ENCODE measurements at regions not wholly inside any gene's neighbourhood (a gene's known extent, or its start where the extent isn't known, plus 50 kb on each side); places are given as distances from the start of the nearest gene placed in this dataset.
"Not testable (repeated sequence)": the region's sequence is repeated elsewhere in the genome, so short reads cannot be mapped to it uniquely, and the experiment has no call there.

DNA sequence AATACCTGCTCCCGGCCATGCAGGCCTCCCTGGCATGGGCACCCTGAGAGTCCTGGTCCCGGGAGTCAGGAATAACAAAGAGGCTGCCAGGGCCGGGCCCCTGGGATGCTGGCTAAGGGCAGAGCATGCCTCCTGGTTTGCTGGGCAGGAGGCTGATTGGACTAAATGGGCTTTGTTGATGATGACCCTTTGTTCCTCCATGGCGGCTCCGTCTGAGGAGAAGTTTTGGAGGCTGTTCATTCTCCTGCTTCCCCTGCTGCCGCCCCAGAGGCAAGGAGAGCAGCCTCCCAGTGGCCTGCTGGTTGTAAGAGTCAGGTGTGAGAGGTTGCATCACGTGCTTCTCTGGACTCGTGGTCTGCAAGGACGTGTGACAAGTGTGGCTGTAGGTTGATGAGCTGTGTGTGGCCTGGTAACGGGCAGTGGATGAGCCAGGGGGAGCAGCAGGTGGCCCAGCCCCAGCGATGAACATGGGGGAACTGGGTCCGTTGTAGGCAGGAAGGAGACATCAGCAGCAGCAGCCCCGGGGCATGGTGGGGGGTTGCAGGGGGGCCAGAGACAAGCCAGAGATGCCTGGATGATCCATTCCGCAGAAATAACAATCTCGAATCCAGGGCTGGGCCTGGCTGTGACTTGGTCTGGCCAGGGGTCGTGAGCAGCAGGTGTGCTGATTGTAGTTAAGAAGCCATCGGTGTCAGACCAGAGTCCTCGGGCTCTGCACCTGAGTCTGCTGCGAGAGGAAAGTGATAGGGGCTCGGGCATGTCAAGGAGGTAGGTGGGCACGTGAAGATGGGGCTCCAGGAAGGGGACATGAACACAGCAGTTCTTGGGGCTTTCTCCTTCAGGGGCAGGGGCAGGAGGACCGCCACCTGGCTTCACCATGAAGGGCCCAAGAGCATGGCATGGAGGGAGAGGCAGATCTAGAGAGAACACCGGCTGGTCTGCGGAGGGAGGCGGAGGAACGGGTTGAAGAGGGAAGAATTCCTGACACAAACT, 101.4 kb downstream of the TNFRSF13B start:
- DNase-seq (ENCODE audit: extremely low read depth in 1 of 2, low read depth in 1 of 2), result no peak

DNA sequence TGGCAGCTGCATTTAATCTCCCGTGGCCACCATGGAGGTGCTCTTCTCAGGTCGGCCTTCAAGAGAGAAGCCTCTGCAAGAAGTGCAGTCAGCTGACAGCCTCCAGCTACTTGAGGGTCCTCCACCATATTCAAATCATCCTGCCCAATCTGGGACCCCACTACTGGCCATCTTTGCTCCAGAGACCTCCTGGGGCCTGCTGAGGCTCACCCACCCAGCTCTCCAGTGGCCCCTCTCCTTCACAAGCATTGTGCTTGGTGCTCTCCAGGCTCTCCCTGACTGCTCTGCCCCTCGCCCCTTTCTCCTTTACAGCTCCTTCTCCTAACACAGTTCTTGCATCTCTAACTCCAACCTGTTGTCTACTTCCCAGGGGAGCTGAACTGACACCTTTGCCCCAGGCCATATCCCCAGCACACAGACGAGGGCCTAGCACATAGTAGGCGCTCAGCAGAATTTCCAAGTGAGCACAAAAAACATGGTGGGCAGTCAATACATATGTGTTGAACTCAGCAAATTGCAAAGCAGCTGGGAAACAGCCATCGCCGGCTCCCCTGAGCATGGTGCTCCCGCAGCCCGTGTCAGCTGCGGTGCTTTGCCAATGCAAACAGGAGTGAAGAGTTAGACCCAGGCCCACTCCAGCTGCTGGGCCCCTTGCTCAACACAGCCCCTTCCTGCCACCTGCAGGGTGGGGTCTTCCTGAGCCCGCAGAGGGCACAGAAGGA, 102.2 kb downstream of the TNFRSF13B start:
- DNase-seq (ENCODE audit: extremely low read depth in 1 of 2, low read depth in 1 of 2), result not testable (repeated sequence)

- DNase-seq (ENCODE audit: extremely low read depth in 1 of 2, low read depth in 1 of 2), result not testable (repeated sequence)
Measured at GRCh38 chr17:16868616-16869015, 103.3 kb downstream of the TNFRSF13B start.

DNA sequence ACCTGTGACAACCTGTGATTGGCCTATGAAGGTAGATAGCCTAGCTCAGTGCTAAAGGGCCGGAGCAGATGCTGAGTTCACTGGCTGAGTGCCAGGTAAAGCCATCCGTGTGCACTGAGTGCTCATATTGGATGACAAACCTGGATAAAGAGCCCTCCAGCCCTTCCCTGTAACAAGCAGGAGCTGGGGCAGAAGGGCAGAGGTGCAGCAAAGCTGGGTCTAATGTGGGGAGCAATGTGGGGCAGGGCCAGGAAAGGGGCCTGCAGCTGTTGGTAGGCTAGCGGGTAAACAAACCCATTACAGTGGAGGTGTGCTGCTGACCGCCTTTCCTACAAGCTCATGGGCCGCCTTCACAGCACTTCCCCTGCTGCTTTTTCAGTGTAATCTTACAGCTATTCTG, 104.4 kb downstream of the TNFRSF13B start:
- not testable (repeated sequence) for DNase-seq (ENCODE audit: extremely low read depth in 1 of 2, low read depth in 1 of 2)

GRCh38 chr17:16866841-16867240, 105.1 kb downstream of the TNFRSF13B start:
- not testable (repeated sequence) for DNase-seq (ENCODE audit: extremely low read depth in 1 of 2, low read depth in 1 of 2)

DNA sequence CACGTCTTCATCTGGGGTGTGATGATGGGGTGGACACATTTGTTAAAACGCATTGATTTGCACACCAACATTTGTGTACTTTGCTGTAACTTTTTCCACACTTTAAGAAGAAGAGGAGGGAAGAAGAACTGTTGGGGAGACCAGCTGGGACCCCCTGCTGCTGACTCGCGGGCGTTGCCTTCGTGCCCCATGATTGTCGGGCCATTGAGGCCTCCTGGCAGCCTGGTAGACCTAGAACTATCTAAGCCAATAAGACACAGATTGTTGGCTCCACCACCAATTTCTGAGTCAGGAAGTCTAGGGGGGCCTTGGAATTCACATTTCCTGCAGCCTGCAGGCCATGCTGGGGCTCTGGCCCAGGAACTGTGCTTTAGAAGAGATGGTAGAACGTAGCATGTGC, 105.5 kb downstream of the TNFRSF13B start:
- no peak for DNase-seq (ENCODE audit: extremely low read depth in 1 of 2, low read depth in 1 of 2)

GRCh38 chr17:16865704-16866103, 106.2 kb downstream of the TNFRSF13B start:
- not testable (repeated sequence) for DNase-seq (ENCODE audit: extremely low read depth in 1 of 2, low read depth in 1 of 2)

- DNase-seq (ENCODE audit: extremely low read depth in 1 of 2, low read depth in 1 of 2), result not testable (repeated sequence)
Measured at GRCh38 chr17:16865077-16865613, 106.8 kb downstream of the TNFRSF13B start.

DNA sequence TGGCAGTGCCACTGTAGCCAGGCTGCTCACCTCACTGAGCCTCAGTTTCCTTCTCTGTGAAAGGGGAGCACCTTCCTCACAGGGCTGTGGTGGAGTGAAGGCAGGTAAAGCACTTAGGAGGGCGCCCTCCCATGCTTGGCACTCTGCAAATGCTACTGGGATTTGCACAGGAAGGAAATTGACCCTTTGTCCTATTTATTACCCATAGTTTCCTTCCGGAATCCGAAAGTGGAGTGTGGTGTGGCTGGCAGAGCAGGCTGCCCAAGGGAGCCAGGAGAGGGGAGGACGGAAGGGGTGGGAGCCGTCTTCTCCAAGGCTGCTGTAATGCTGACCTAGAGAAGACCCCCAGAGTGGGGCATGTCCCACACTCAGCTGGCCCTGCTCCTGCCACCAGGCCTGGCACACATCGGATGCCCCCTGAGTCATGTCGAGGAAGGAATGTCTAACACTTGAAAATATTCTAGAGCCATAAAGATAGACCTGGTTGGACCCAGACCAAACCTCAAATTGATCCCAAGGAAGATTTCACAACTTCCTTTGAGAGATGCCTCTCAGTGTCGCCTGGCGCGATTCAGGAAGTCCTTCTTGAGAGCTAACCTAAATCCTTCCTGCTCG, 107.3 kb downstream of the TNFRSF13B start:
- not testable (repeated sequence) for DNase-seq (ENCODE audit: extremely low read depth in 1 of 2, low read depth in 1 of 2)

DNA sequence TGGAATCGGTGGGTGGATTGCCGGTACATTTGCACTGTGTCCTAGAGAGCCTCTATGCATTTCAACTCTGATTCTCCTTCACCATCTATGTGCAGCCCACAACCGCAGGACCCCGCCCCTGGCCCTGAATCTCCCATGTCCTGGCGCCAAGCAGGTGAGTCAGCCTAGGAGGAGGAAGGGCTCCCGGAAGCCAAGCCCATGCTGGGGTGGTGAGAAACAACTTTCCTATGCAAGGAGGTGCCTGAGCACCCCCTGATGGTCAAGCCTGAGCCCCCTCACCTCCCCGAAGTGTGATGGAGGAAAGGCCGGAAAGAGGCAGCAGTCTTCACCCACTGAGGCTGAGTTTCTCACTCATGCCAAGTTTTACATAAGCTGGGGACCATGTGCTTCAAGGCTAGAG, 110.8 kb downstream of the TNFRSF13B start:
- not testable (repeated sequence) for DNase-seq (ENCODE audit: extremely low read depth in 1 of 2, low read depth in 1 of 2)

- DNase-seq (ENCODE audit: extremely low read depth in 1 of 2, low read depth in 1 of 2), result not testable (repeated sequence)
Measured at GRCh38 chr17:16860467-16860866, 111.5 kb downstream of the TNFRSF13B start.

- DNase-seq (ENCODE audit: extremely low read depth in 1 of 2, low read depth in 1 of 2), result not testable (repeated sequence)
Measured at GRCh38 chr17:16859515-16859914, 112.4 kb downstream of the TNFRSF13B start.

GRCh38 chr17:16857746-16858145, 114.2 kb downstream of the TNFRSF13B start:
- DNase-seq (ENCODE audit: extremely low read depth in 1 of 2, low read depth in 1 of 2), result not testable (repeated sequence)

- DNase-seq (ENCODE audit: extremely low read depth in 1 of 2, low read depth in 1 of 2), result not testable (repeated sequence)
Measured at GRCh38 chr17:16856846-16857245, 115.1 kb downstream of the TNFRSF13B start.

DNA sequence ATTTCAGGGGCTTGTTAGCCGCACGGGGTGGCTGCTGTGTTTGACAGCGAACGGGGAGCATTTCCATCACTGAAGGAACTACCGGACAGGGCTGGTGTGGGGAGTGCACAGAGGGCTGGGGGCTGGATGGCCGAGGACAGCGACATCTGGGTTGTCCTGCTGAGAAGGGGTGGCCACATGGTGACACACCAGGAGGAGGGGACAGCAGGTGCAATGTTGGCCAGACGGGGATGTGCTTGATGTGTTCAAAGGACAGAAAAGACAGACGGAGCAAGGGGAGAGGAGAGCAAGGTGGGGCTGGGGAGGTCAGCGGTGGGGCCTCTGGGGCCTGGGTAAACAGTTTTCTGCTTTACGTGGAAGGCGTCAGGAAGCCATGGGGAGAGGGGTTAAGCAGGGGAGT, 115.7 kb downstream of the TNFRSF13B start:
- not testable (repeated sequence) for DNase-seq (ENCODE audit: extremely low read depth in 1 of 2, low read depth in 1 of 2)

DNA sequence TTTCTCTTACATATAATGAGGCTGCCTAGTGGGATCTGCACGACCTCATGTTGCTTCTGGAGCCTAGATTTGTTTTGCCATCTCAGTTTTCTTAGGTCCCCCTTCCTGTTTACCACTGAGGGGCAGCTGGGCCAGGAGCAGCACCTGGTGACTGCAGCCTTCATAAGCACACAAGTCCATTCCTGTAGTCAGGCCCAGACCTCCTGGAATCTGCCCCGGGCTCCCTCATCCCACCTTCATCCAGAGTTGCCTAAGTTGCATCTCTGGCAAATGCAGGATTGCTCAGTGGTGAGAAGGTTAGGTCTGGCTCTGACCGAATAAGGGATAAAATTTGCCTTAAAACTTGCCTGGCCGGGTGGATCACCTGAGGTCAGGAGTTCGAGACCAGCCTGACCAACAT, 117.3 kb downstream of the TNFRSF13B start:
- not testable (repeated sequence) for DNase-seq (ENCODE audit: extremely low read depth in 1 of 2, low read depth in 1 of 2)

DNA sequence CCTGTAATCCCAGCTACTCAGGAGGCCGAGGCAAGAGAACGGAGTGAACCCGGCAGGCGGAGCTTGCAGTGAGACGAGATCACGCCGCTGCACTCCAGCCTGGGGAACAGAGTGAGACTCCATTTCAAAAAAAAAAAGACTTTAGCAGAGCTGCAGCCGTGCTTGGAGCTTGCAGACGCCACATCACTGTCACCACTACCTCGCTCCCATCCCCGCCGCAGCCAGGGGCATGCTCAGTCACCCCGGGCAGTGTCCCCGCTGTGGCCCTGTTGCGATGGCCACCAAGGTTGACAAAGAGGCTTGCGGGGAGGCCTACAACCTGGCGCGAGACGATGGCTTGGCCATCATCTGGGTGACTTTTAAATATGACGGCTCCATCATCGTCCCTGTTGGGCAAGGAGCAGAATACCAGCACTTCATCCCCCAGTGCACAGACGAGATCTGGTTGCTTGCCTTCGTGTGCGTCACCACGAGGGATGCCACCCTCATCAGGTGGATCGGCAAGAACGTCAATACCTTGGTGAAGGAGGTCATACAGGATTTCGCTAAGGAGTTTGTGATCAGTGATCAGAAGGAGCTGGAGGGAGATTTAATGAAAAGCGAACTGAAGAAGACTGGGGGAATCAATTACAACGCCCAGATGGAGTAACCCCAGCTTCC, 118.1 kb downstream of the TNFRSF13B start:
- DNase-seq (ENCODE audit: extremely low read depth in 1 of 2, low read depth in 1 of 2), result no peak

- not testable (repeated sequence) for DNase-seq (ENCODE audit: extremely low read depth in 1 of 2, low read depth in 1 of 2)
Measured at GRCh38 chr17:16849861-16850260, 122.1 kb downstream of the TNFRSF13B start.

DNA sequence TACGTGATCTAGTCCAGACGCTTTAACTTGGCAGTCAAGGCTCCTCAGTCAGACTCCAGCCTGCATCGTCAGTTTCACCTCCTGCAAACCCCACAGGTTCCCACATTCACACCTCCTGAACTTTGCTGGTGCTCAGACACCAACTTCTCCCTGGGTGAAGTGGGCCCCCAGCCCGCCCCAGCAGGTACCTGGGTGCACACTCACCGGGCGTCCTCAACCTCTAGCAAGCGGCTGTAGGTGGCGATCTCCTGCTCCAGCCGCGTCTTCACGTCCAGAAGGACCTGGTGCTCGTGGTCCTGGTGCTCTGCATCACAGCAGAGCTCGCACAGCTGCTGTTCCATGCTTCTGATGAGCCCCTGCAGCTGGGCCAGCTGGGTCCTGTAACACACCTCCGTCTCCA, 122.9 kb downstream of the TNFRSF13B start:
- DNase-seq (ENCODE audit: extremely low read depth in 1 of 2, low read depth in 1 of 2), result not testable (repeated sequence)

- DNase-seq (ENCODE audit: extremely low read depth in 1 of 2, low read depth in 1 of 2), result not testable (repeated sequence)
Measured at GRCh38 chr17:16845098-16845497, 126.8 kb downstream of the TNFRSF13B start.

Data from stimulated activated CD8-positive, alpha-beta memory T cell treated with anti-CD3 and anti-CD28 coated beads, Interleukin-7, amount 100 ng/mL, for 48 hours (primary cell).